Lower lobe of right lung (tissue), 2 donors: ENCODE measurements at regions not wholly inside any gene's neighbourhood (a gene's known extent, or its start where the extent isn't known, plus 50 kb on each side); places are given as distances from the start of the nearest gene placed in this dataset.

Experiments
- ATAC-seq, 2 donors: fragments of 200-7000 bp; cut with Tn5 transposase; one replicate each; pipeline ENCODE4 v1.9.1; 2020 to 2022; ENCODE audit warnings: mild to moderate bottlenecking in 2 of 2, moderate library complexity in 2 of 2
- DNase-seq: peaks from one replicate; pipeline ENCODE4 v3.0.0-alpha.2; 2020
- H3K27ac ChIP-seq: fragments of 200-600 bp; one replicate; pipeline ENCODE4 v1.8.0; 2022
- H3K27me3 ChIP-seq: fragments of 200-600 bp; one replicate; pipeline ENCODE4 v1.8.0; 2022; ENCODE audit warnings: low read depth
- H3K36me3 ChIP-seq: fragments of 200-600 bp; one replicate; pipeline ENCODE4 v1.8.0; 2022; ENCODE audit warnings: mild to moderate bottlenecking
- H3K4me1 ChIP-seq: fragments of 200-600 bp; one replicate; pipeline ENCODE4 v1.8.0; 2022
- H3K4me3 ChIP-seq: fragments of 200-600 bp; one replicate; pipeline ENCODE4 v1.8.0; 2022; ENCODE audit warnings: mild to moderate bottlenecking
- H3K9me3 ChIP-seq: fragments of 200-600 bp; one replicate; pipeline ENCODE4 v1.8.0; 2022
- CTCF ChIP-seq: fragments of 200-600 bp; IDR thresholded peaks from one replicate; pipeline ENCODE4 v1.8.0; 2022; ENCODE audit warnings: antibody characterized with exemption, mild to moderate bottlenecking
- intact Hi-C: fragments of 100-400 bp; cut with DNase I; formaldehyde crosslinking; loops from one replicate; pipeline ENCODE4 v1.11.0; 2022
- donor health status: DM: no; HTN: yes; CAD: no; lungs with severe emphysema.

DNA sequence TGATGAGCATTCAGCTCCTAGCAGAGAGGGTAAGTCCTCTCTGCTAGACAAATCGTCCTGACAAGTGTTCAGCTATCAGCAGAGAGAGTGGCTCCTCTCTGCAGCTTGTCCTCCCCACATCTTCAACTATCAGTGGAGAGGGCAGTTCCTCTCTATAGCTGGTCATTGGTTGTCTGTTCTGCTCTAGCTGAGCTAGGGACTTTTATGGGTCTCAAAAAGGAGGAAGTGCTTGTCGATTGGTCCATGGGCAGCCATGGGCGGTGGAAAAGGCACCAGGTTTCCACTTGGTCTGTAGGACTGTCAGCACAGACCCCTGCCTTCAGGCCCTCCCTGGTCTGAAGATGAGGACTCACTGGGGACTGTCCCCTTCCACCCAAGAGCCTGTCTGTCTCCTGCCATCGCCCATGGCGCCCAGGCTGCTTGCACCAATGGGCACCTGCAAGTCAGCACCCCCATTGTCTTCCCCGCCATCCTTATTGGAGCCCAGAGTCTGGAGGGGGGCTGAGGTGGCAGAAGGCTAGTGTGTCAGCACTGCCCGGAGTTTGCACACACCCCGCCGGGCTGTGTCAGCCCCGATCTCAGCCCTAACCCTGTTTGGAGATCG lies 264.7 kb downstream of the ZBBX start:
- no peak for TF ChIP-seq CTCF
- DNase-seq (no peak), ATAC-seq (no peak)
- no peaks in the 10 kb centered on the region for H3K4me1 ChIP-seq
- no peaks in the 10 kb centered on the region for H3K36me3 ChIP-seq
- no peak overlapping the region for H3K27ac ChIP-seq
- intact Hi-C loops, result no loop called here
- H3K9me3 ChIP-seq, result no peaks in the 10 kb centered on the region
- no peaks in the 10 kb centered on the region for H3K27me3 ChIP-seq
- H3K4me3 ChIP-seq, result no peak overlapping the region

- Histone ChIP-seq H3K36me3 (no peaks in the 10 kb centered on the region), H3K27ac (no peak overlapping the region), H3K9me3 (no peaks in the 10 kb centered on the region), H3K27me3 (no peaks in the 10 kb centered on the region), H3K4me3 (no peak overlapping the region), H3K4me1 (no peaks in the 10 kb centered on the region)
- intact Hi-C loops, result no loop called here
- no peak for DNase-seq
- no peak for TF ChIP-seq CTCF
- no peak for ATAC-seq
These were observed 265.5 kb downstream of the ZBBX start for GRCh38 chr3:167114619-167115018.

GRCh38 chr3:167113035-167113830 lies 266.9 kb downstream of the ZBBX start:
- no peak for ATAC-seq
- intact Hi-C loops, result no loop called here
- no peaks in the 10 kb centered on the region for H3K36me3 ChIP-seq
- H3K4me3 ChIP-seq, result no peak overlapping the region
- no peak for TF ChIP-seq CTCF
- no peak overlapping the region for H3K27ac ChIP-seq
- DNase-seq, result no peak
- no peaks in the 10 kb centered on the region for H3K4me1 ChIP-seq
- no peaks in the 10 kb centered on the region for H3K9me3 ChIP-seq
- H3K27me3 ChIP-seq, result no peaks in the 10 kb centered on the region

DNA sequence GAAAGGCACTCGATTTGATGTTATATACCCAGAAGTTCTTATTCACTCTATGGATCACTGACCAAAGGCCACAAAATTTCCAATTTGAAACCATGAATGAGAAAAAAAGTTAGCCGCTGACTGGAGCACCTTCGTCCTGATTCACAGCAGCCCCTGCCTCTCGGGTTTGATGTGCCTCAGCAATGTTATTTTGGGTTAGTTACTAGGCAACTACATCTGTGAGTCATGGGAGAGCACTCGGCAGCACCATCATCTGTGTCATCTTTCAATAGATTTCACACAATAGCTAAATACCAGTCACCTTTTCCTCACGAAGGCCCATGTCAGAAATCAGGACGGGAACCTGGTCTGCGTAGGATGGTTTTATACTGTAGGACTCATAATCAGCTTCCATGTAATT lies 269.2 kb downstream of the ZBBX start:
- DNase-seq (no peak), ATAC-seq (no peak)
- no peak for TF ChIP-seq CTCF
- intact Hi-C loops, result no loop called here
- no peaks in the 10 kb centered on the region for H3K9me3 ChIP-seq
- H3K27me3 ChIP-seq, result no peaks in the 10 kb centered on the region
- H3K36me3 ChIP-seq, result no peaks in the 10 kb centered on the region
- no peak overlapping the region for H3K4me3 ChIP-seq
- H3K4me1 ChIP-seq, result no peaks in the 10 kb centered on the region
- no peak overlapping the region for H3K27ac ChIP-seq

- H3K4me3 ChIP-seq, result no peak overlapping the region
These were observed 270.4 kb downstream of the ZBBX start for GRCh38 chr3:167109746-167110145.

More at GRCh38 chr3:167109746-167110145, 270.4 kb downstream of the ZBBX start:
- ATAC-seq (no peak), DNase-seq (no peak)
- intact Hi-C loops, result no loop called here
- H3K36me3 ChIP-seq, result no peaks in the 10 kb centered on the region
- H3K4me1 ChIP-seq, result no peaks in the 10 kb centered on the region
- H3K27me3 ChIP-seq, result no peaks in the 10 kb centered on the region
- H3K27ac ChIP-seq, result no peak overlapping the region
- TF ChIP-seq CTCF, result no peak
- H3K9me3 ChIP-seq, result no peaks in the 10 kb centered on the region
